ENCODE measurements at regions not wholly inside any gene's neighbourhood (a gene's known extent, or its start where the extent isn't known, plus 50 kb on each side); places are given as distances from the start of the nearest gene placed in this dataset.

- DNase-seq, result no peak
These were observed 191.1 kb upstream of the CITED2 start for GRCh38 chr6:139565591-139565990.

- DNase-seq, result no peak
These were observed 183.1 kb upstream of the CITED2 start for GRCh38 chr6:139557547-139557946.

GRCh38 chr6:139556532-139556931, 182.1 kb upstream of the CITED2 start:
- no peak for DNase-seq

GRCh38 chr6:139553916-139554315, 179.5 kb upstream of the CITED2 start:
- DNase-seq, result no peak

- DNase-seq, result no peak
These were observed 176.9 kb upstream of the CITED2 start for GRCh38 chr6:139551376-139551775.

- peak; percentile 29 for DNase-seq
These were observed 175.9 kb upstream of the CITED2 start for GRCh38 chr6:139550361-139550760.

GRCh38 chr6:139549561-139550070, 175.2 kb upstream of the CITED2 start:
- DNase-seq, result no peak

GRCh38 chr6:139547804-139548203, 173.4 kb upstream of the CITED2 start:
- no peak for DNase-seq

- no peak for DNase-seq
These were observed 172.8 kb upstream of the CITED2 start for GRCh38 chr6:139547122-139547776.

GRCh38 chr6:139546106-139546472, 171.6 kb upstream of the CITED2 start:
- no peak for DNase-seq

GRCh38 chr6:139545206-139546105, 171.0 kb upstream of the CITED2 start:
- DNase-seq, result no peak

- no peak for DNase-seq
These were observed 170.2 kb upstream of the CITED2 start for GRCh38 chr6:139544701-139545057.

GRCh38 chr6:139542351-139542750, 167.9 kb upstream of the CITED2 start:
- no peak for DNase-seq

- no peak for DNase-seq
These were observed 166.4 kb upstream of the CITED2 start for GRCh38 chr6:139540894-139541293.

GRCh38 chr6:139540276-139540675, 165.8 kb upstream of the CITED2 start:
- no peak for DNase-seq

- no peak for DNase-seq
These were observed 165.4 kb upstream of the CITED2 start for GRCh38 chr6:139539852-139540251.

GRCh38 chr6:139538366-139538765, 163.9 kb upstream of the CITED2 start:
- DNase-seq, result no peak

- DNase-seq, result no peak
These were observed 162.5 kb upstream of the CITED2 start for GRCh38 chr6:139536751-139537617.

GRCh38 chr6:139534472-139535115, 160.1 kb upstream of the CITED2 start:
- DNase-seq, result peak; percentile 1

GRCh38 chr6:139533573-139534471, 159.4 kb upstream of the CITED2 start:
- DNase-seq, result no peak

- no peak for DNase-seq
These were observed 158.7 kb upstream of the CITED2 start for GRCh38 chr6:139533171-139533570.

Data from NCI-H510A treated with DMSO at 0.1 percent for 48 hours (cell line).